ENCODE measurements at regions not wholly inside any gene's neighbourhood (a gene's known extent, or its start where the extent isn't known, plus 50 kb on each side); places are given as distances from the start of the nearest gene placed in this dataset.

DNA sequence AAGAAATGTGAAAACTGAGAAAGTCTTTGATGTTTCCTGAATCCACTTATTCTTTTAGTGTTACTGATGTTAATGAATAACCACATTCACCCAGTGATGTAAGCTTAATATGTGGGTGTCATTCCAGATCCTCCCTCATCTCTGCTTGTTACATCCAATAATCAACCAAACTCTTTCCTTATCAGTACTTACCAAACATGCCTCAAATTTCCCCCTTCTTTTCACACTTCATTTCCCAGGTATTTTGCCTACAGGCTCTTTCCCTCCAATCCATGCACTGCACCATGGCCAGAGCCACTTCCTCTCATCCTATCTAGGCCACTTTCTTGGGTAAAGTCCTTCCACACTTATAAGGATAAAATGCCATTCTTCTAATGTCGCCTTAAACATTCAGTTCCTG lies 451.5 kb downstream of the NPIPA7 start:
- TF ChIP-seq, protein P1, sequence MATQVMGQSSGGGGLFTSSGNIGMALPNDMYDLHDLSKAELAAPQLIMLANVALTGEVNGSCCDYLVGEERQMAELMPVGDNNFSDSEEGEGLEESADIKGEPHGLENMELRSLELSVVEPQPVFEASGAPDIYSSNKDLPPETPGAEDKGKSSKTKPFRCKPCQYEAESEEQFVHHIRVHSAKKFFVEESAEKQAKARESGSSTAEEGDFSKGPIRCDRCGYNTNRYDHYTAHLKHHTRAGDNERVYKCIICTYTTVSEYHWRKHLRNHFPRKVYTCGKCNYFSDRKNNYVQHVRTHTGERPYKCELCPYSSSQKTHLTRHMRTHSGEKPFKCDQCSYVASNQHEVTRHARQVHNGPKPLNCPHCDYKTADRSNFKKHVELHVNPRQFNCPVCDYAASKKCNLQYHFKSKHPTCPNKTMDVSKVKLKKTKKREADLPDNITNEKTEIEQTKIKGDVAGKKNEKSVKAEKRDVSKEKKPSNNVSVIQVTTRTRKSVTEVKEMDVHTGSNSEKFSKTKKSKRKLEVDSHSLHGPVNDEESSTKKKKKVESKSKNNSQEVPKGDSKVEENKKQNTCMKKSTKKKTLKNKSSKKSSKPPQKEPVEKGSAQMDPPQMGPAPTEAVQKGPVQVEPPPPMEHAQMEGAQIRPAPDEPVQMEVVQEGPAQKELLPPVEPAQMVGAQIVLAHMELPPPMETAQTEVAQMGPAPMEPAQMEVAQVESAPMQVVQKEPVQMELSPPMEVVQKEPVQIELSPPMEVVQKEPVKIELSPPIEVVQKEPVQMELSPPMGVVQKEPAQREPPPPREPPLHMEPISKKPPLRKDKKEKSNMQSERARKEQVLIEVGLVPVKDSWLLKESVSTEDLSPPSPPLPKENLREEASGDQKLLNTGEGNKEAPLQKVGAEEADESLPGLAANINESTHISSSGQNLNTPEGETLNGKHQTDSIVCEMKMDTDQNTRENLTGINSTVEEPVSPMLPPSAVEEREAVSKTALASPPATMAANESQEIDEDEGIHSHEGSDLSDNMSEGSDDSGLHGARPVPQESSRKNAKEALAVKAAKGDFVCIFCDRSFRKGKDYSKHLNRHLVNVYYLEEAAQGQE (tag by site-specific recombination; IDR thresholded peaks at IDR 0.05), result no peak
- TF ChIP-seq ZNF138 (tag by site-specific recombination; IDR thresholded peaks at IDR 0.05; ENCODE audit: borderline replicate concordance), result no peak
- no peak for TF ChIP-seq YY1 (tag by site-specific recombination; IDR thresholded peaks at IDR 0.05)

Measured in HEK293 (cell line).